ENCODE measurements at regions not wholly inside any gene's neighbourhood (a gene's known extent, or its start where the extent isn't known, plus 50 kb on each side); places are given as distances from the start of the nearest gene placed in this dataset.

GRCh38 chr6:88223298-88223697 lies 57.2 kb upstream of the CNR1 start:
- TF ChIP-seq CTCF (IDR thresholded peaks at IDR 0.05): no peak
- no peak overlapping the region for H3K9ac ChIP-seq

GRCh38 chr6:88220493-88220892 lies 54.3 kb upstream of the CNR1 start:
- Histone ChIP-seq H3K79me2 (no peaks in the 10 kb centered on the region), H3K36me3 (ENCODE audit: control insufficient read depth, insufficient read depth, low read length) (no peaks in the 10 kb centered on the region), H3K4me2 (ENCODE audit: low read length) (no peak overlapping the region), H3K4me3 (ENCODE audit: low read depth, low read length) (no peak overlapping the region), H3K9ac (no peak overlapping the region), H2AFZ (no peak overlapping the region), H3K27ac (no peak overlapping the region), H3K9me3 (ENCODE audit: control insufficient read depth, low read length) (no peaks in the 10 kb centered on the region), H3K27me3 (ENCODE audit: control insufficient read depth, insufficient read depth, low read length) (no peaks in the 10 kb centered on the region), H3K4me1 (no peaks in the 10 kb centered on the region)
- TF ChIP-seq CTCF (IDR thresholded peaks at IDR 0.05): no peak

More at GRCh38 chr6:88223298-88223697, 57.2 kb upstream of the CNR1 start:
- Histone ChIP-seq H3K4me3 (ENCODE audit: low read depth, low read length) (no peak overlapping the region), H3K36me3 (ENCODE audit: control insufficient read depth, insufficient read depth, low read length) (no peaks in the 10 kb centered on the region), H3K27me3 (ENCODE audit: control insufficient read depth, insufficient read depth, low read length) (no peaks in the 10 kb centered on the region), H3K27ac (no peak overlapping the region), H3K4me1 (no peaks in the 10 kb centered on the region), H3K4me2 (ENCODE audit: low read length) (no peak overlapping the region), H3K79me2 (no peaks in the 10 kb centered on the region), H2AFZ (no peak overlapping the region), H3K9me3 (ENCODE audit: control insufficient read depth, low read length) (no peaks in the 10 kb centered on the region)

GRCh38 chr6:88216182-88216581 lies 50.0 kb upstream of the CNR1 start:
- Histone ChIP-seq H2AFZ (no peak overlapping the region), H3K27ac (no peak overlapping the region), H3K9ac (no peak overlapping the region), H3K36me3 (ENCODE audit: control insufficient read depth, insufficient read depth, low read length) (no peaks in the 10 kb centered on the region), H3K4me1 (no peaks in the 10 kb centered on the region), H3K4me2 (ENCODE audit: low read length) (no peak overlapping the region), H3K9me3 (ENCODE audit: control insufficient read depth, low read length) (no peaks in the 10 kb centered on the region), H3K79me2 (no peaks in the 10 kb centered on the region), H3K4me3 (ENCODE audit: low read depth, low read length) (no peak overlapping the region), H3K27me3 (ENCODE audit: control insufficient read depth, insufficient read depth, low read length) (no peaks in the 10 kb centered on the region)
- TF ChIP-seq CTCF (IDR thresholded peaks at IDR 0.05): no peak
